ENCODE measurements at regions not wholly inside any gene's neighbourhood (a gene's known extent, or its start where the extent isn't known, plus 50 kb on each side); places are given as distances from the start of the nearest gene placed in this dataset.

- no peaks in the 10 kb centered on the region for H3K36me3 ChIP-seq (ENCODE audit: insufficient read depth, low read length)
- H4K20me1 ChIP-seq (ENCODE audit: insufficient read depth, low read depth, low read length) = no peaks in the 10 kb centered on the region
- no peaks in the 10 kb centered on the region for H3K79me2 ChIP-seq (ENCODE audit: low read length)
- H3K4me2 ChIP-seq (ENCODE audit: low read depth, low read length, poor library complexity, severe bottlenecking) = no peak overlapping the region
- no peaks in the 10 kb centered on the region for H3K9me3 ChIP-seq (ENCODE audit: low read length)
- 0 out of 2 replicates have a peak, but pooled peaks cover 4% of the 10 kb centered on the region for H3K27me3 ChIP-seq (ENCODE audit: low read length)
- H3K27ac ChIP-seq (ENCODE audit: low read length) = no peak overlapping the region
- H2AFZ ChIP-seq (ENCODE audit: low read length) = no peak overlapping the region
- H3K9me2 ChIP-seq (replicated peaks; ENCODE audit: insufficient read depth, low read length) = no peaks in the 10 kb centered on the region
- no peak overlapping the region for H3K4me3 ChIP-seq (ENCODE audit: low read length)
- no peak overlapping the region for H3K9ac ChIP-seq (ENCODE audit: low read length)
- DNase-seq = no peak
- no peaks in the 10 kb centered on the region for H3K4me1 ChIP-seq (ENCODE audit: low read length)
Observed at GRCh38 chr4:100098011-100098545, 92.2 kb downstream of the DDIT4L start.

GRCh38 chr4:100095729-100096595, 94.3 kb downstream of the DDIT4L start:
- H3K4me3 ChIP-seq (ENCODE audit: low read length) = no peak overlapping the region
- no peaks in the 10 kb centered on the region for H3K4me1 ChIP-seq (ENCODE audit: low read length)
- H3K27me3 ChIP-seq (ENCODE audit: low read length) = 0 out of 2 replicates have a peak, but pooled peaks cover 4% of the 10 kb centered on the region
- H3K4me2 ChIP-seq (ENCODE audit: low read depth, low read length, poor library complexity, severe bottlenecking) = no peak overlapping the region
- H3K36me3 ChIP-seq (ENCODE audit: insufficient read depth, low read length) = no peaks in the 10 kb centered on the region
- no peak overlapping the region; the same call in 1 of the 2 replicates for H2AFZ ChIP-seq (ENCODE audit: low read length)
- H3K9me3 ChIP-seq (ENCODE audit: low read length) = no peaks in the 10 kb centered on the region
- H3K79me2 ChIP-seq (ENCODE audit: low read length) = no peaks in the 10 kb centered on the region
- no peak overlapping the region for H3K9ac ChIP-seq (ENCODE audit: low read length)
- H3K27ac ChIP-seq (ENCODE audit: low read length) = no peak overlapping the region
- peak; percentile 77 for DNase-seq
- H3K9me2 ChIP-seq (replicated peaks; ENCODE audit: insufficient read depth, low read length) = no peaks in the 10 kb centered on the region
- no peaks in the 10 kb centered on the region for H4K20me1 ChIP-seq (ENCODE audit: insufficient read depth, low read depth, low read length)

GRCh38 chr4:100093091-100093866, 97.0 kb downstream of the DDIT4L start:
- Histone ChIP-seq H3K4me1 (ENCODE audit: low read length) (no peaks in the 10 kb centered on the region), H3K36me3 (ENCODE audit: insufficient read depth, low read length) (no peaks in the 10 kb centered on the region), H2AFZ (ENCODE audit: low read length) (no peak overlapping the region), H3K4me2 (ENCODE audit: low read depth, low read length, poor library complexity, severe bottlenecking) (no peak overlapping the region), H3K9me2 (replicated peaks; ENCODE audit: insufficient read depth, low read length) (no peaks in the 10 kb centered on the region), H3K27ac (ENCODE audit: low read length) (no peak overlapping the region), H3K9ac (ENCODE audit: low read length) (no peak overlapping the region), H3K9me3 (ENCODE audit: low read length) (no peaks in the 10 kb centered on the region), H4K20me1 (ENCODE audit: insufficient read depth, low read depth, low read length) (no peaks in the 10 kb centered on the region), H3K4me3 (ENCODE audit: low read length) (no peak overlapping the region), H3K79me2 (ENCODE audit: low read length) (no peaks in the 10 kb centered on the region), H3K27me3 (ENCODE audit: low read length) (no peaks in the 10 kb centered on the region)
- DNase-seq = peak; percentile 83

- H3K27ac ChIP-seq (ENCODE audit: low read length) = no peak overlapping the region
- no peak overlapping the region for H3K9ac ChIP-seq (ENCODE audit: low read length)
- no peak for DNase-seq
- no peaks in the 10 kb centered on the region for H3K9me3 ChIP-seq (ENCODE audit: low read length)
- H3K79me2 ChIP-seq (ENCODE audit: low read length) = no peaks in the 10 kb centered on the region
- H2AFZ ChIP-seq (ENCODE audit: low read length) = no peak overlapping the region
- no peaks in the 10 kb centered on the region for H3K36me3 ChIP-seq (ENCODE audit: insufficient read depth, low read length)
- H3K4me2 ChIP-seq (ENCODE audit: low read depth, low read length, poor library complexity, severe bottlenecking) = no peak overlapping the region
- no peaks in the 10 kb centered on the region for H4K20me1 ChIP-seq (ENCODE audit: insufficient read depth, low read depth, low read length)
- no peaks in the 10 kb centered on the region for H3K27me3 ChIP-seq (ENCODE audit: low read length)
- no peak overlapping the region for H3K4me3 ChIP-seq (ENCODE audit: low read length)
- no peaks in the 10 kb centered on the region for H3K9me2 ChIP-seq (replicated peaks; ENCODE audit: insufficient read depth, low read length)
- H3K4me1 ChIP-seq (ENCODE audit: low read length) = no peaks in the 10 kb centered on the region
Observed at GRCh38 chr4:100087743-100088142, 102.5 kb downstream of the DDIT4L start.

GRCh38 chr4:100086766-100087431, 103.4 kb downstream of the DDIT4L start:
- H2AFZ ChIP-seq (ENCODE audit: low read length) = no peak overlapping the region
- no peak for DNase-seq

GRCh38 chr4:100084892-100085291, 105.4 kb downstream of the DDIT4L start:
- H3K4me2 ChIP-seq (ENCODE audit: low read depth, low read length, poor library complexity, severe bottlenecking) = no peak overlapping the region
- H4K20me1 ChIP-seq (ENCODE audit: insufficient read depth, low read depth, low read length) = no peaks in the 10 kb centered on the region
- H3K79me2 ChIP-seq (ENCODE audit: low read length) = no peaks in the 10 kb centered on the region
- no peaks in the 10 kb centered on the region for H3K9me3 ChIP-seq (ENCODE audit: low read length)
- no peak overlapping the region for H3K9ac ChIP-seq (ENCODE audit: low read length)
- H3K4me3 ChIP-seq (ENCODE audit: low read length) = no peak overlapping the region
- no peaks in the 10 kb centered on the region for H3K36me3 ChIP-seq (ENCODE audit: insufficient read depth, low read length)
- H3K27ac ChIP-seq (ENCODE audit: low read length) = no peak overlapping the region
- no peaks in the 10 kb centered on the region for H3K27me3 ChIP-seq (ENCODE audit: low read length)
- DNase-seq = no peak
- H3K9me2 ChIP-seq (replicated peaks; ENCODE audit: insufficient read depth, low read length) = no peaks in the 10 kb centered on the region
- no peaks in the 10 kb centered on the region for H3K4me1 ChIP-seq (ENCODE audit: low read length)
- H2AFZ ChIP-seq (ENCODE audit: low read length) = no peak overlapping the region

More at GRCh38 chr4:100086766-100087431, 103.4 kb downstream of the DDIT4L start:
- Histone ChIP-seq H3K9me3 (ENCODE audit: low read length) (no peaks in the 10 kb centered on the region), H3K4me3 (ENCODE audit: low read length) (no peak overlapping the region), H3K36me3 (ENCODE audit: insufficient read depth, low read length) (no peaks in the 10 kb centered on the region), H3K4me1 (ENCODE audit: low read length) (no peaks in the 10 kb centered on the region), H3K4me2 (ENCODE audit: low read depth, low read length, poor library complexity, severe bottlenecking) (no peak overlapping the region), H3K27ac (ENCODE audit: low read length) (no peak overlapping the region), H3K27me3 (ENCODE audit: low read length) (no peaks in the 10 kb centered on the region), H3K9ac (ENCODE audit: low read length) (no peak overlapping the region), H3K9me2 (replicated peaks; ENCODE audit: insufficient read depth, low read length) (no peaks in the 10 kb centered on the region), H3K79me2 (ENCODE audit: low read length) (no peaks in the 10 kb centered on the region), H4K20me1 (ENCODE audit: insufficient read depth, low read depth, low read length) (no peaks in the 10 kb centered on the region)

- no peaks in the 10 kb centered on the region for H4K20me1 ChIP-seq (ENCODE audit: insufficient read depth, low read depth, low read length)
- no peaks in the 10 kb centered on the region for H3K36me3 ChIP-seq (ENCODE audit: insufficient read depth, low read length)
- no peaks in the 10 kb centered on the region for H3K9me3 ChIP-seq (ENCODE audit: low read length)
- no peak overlapping the region for H3K27ac ChIP-seq (ENCODE audit: low read length)
- H2AFZ ChIP-seq (ENCODE audit: low read length) = no peak overlapping the region
- H3K9ac ChIP-seq (ENCODE audit: low read length) = no peak overlapping the region
- no peaks in the 10 kb centered on the region for H3K4me1 ChIP-seq (ENCODE audit: low read length)
- H3K27me3 ChIP-seq (ENCODE audit: low read length) = no peaks in the 10 kb centered on the region
- no peak overlapping the region for H3K4me2 ChIP-seq (ENCODE audit: low read depth, low read length, poor library complexity, severe bottlenecking)
- H3K79me2 ChIP-seq (ENCODE audit: low read length) = no peaks in the 10 kb centered on the region
- no peak for DNase-seq
- H3K9me2 ChIP-seq (replicated peaks; ENCODE audit: insufficient read depth, low read length) = no peaks in the 10 kb centered on the region
- no peak overlapping the region for H3K4me3 ChIP-seq (ENCODE audit: low read length)
Observed at GRCh38 chr4:100083289-100083688, 107.0 kb downstream of the DDIT4L start.

- H3K4me1 ChIP-seq (ENCODE audit: low read length) = no peaks in the 10 kb centered on the region
- no peak for DNase-seq
- no peak overlapping the region for H2AFZ ChIP-seq (ENCODE audit: low read length)
- no peaks in the 10 kb centered on the region for H3K79me2 ChIP-seq (ENCODE audit: low read length)
- no peak overlapping the region for H3K9ac ChIP-seq (ENCODE audit: low read length)
- H3K27me3 ChIP-seq (ENCODE audit: low read length) = no peaks in the 10 kb centered on the region
- no peak overlapping the region for H3K4me2 ChIP-seq (ENCODE audit: low read depth, low read length, poor library complexity, severe bottlenecking)
- no peak overlapping the region for H3K4me3 ChIP-seq (ENCODE audit: low read length)
- H3K36me3 ChIP-seq (ENCODE audit: insufficient read depth, low read length) = no peaks in the 10 kb centered on the region
- no peaks in the 10 kb centered on the region for H3K9me2 ChIP-seq (replicated peaks; ENCODE audit: insufficient read depth, low read length)
- no peaks in the 10 kb centered on the region for H3K9me3 ChIP-seq (ENCODE audit: low read length)
- H3K27ac ChIP-seq (ENCODE audit: low read length) = no peak overlapping the region
- no peaks in the 10 kb centered on the region for H4K20me1 ChIP-seq (ENCODE audit: insufficient read depth, low read depth, low read length)
Observed at GRCh38 chr4:100082852-100083251, 107.4 kb downstream of the DDIT4L start.

Measured in Karpas-422 (cell line).